NB4 (cell line): ENCODE measurements at regions not wholly inside any gene's neighbourhood (a gene's known extent, or its start where the extent isn't known, plus 50 kb on each side); places are given as distances from the start of the nearest gene placed in this dataset.

Experiments
- CTCF ChIP-seq: IDR thresholded peaks from one replicate; pipeline ENCODE4 v1.5.1; 2012; ENCODE audit warnings: low read depth, low read length
- POLR2A ChIP-seq: IDR thresholded peaks from 2 replicates; pipeline ENCODE4 v1.6.1; 2011; ENCODE audit warnings: mild to moderate bottlenecking; ENCODE audit not compliant: insufficient read length; ENCODE audit errors: extremely low read depth

GRCh38 chr9:32161209-32161608, 223.2 kb upstream of the ACO1 start:
- no peak for TF ChIP-seq CTCF
- no peak for TF ChIP-seq POLR2A
